ENCODE measurements at regions not wholly inside any gene's neighbourhood (a gene's known extent, or its start where the extent isn't known, plus 50 kb on each side); places are given as distances from the start of the nearest gene placed in this dataset.

DNA sequence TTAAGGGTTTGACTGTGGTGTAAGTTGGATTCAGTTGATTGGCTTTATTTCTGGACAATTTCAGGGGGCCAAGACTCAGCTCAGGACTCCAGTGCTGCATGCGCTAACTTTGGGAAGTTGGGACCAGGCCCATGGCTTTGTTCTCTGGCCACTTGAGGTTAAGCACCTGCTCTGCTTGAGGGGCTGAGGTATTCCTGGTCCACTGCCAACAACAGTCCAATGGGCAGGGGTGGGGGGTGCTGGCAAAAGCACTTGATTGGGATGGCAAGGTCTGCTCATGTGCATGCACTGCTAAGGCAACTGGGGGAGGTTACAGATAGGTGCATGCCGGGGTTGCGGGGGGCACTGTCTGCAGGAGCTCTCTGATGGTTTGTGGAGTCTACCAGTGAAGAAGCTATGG lies 52.6 kb upstream of the ASB17 start:
- DNase-seq: no peak

DNA sequence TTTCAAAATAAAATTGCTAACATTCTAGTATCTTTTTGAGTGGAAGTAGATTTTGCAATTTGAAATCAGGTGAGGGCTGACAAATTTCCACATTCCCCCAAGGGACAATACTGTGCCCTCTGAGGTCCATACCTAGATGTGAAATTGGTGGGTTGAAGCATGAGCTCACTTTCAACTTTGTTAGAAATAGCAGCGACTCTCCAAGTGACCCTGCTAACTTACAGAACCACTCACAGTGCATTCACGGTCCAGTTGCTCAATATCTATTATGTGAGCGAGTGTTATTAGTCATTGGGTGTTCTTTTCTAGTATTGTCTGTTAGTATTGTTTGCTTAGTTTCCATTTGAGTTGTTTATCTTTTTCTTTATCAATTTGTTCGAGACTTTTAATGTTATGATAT lies 53.6 kb upstream of the ASB17 start:
- no peak for DNase-seq

DNA sequence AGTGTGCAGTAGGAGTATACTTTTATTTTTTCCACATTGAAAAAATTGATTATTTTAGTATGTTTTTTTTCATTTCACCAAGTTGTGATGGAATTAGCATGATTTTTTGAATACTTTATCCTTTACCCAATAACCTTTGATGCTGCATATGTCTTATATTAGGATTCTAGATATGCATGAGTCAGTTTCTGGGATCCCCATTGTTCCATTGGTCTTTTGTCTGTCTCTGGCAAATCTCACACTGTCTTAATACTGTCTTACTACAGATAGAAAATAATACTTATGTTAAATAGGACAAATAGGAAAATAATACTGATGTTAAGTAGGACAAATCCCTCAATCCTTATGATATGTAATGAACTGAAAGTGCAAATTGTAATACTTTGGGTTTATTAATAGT lies 54.3 kb upstream of the ASB17 start:
- DNase-seq: no peak

DNA sequence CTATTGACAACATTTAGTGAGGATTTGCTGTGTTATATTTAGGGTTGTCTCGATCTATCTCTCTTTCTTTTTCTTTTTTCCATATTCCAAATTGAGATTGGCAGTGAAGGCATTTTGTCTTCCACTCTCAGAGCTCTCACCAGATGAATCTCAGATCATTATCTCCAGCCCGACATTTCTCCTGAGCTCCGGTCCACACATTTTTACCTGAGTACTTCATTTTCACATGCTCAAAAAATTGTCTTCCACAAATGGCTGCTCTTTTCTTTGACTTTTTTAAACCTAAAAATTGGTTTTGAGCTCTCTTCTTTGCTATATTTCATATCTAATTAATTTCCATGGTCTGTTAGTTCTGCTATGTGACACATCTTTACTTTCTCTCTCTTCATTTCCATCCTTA lies 56.9 kb upstream of the ASB17 start:
- no peak for DNase-seq

DNA sequence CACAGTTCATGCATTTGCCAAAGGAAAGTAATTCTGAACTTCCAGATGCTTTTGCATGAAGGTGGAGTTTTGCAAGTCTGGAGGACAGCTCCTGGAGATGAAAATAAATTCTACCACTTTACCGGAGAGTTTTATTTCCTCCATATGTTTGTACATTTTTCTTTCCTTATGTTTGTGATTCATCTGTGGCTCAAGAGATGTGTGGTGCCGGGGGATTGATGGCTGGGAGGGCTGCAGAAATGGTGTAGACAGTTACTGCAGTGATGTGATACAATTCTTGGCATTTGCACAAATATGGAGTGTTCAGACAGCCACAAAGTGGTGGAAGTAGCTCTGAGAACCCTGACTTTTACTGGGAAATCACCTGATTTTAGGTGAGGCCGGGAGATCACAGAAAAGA lies 58.5 kb upstream of the ASB17 start:
- DNase-seq: no peak

DNA sequence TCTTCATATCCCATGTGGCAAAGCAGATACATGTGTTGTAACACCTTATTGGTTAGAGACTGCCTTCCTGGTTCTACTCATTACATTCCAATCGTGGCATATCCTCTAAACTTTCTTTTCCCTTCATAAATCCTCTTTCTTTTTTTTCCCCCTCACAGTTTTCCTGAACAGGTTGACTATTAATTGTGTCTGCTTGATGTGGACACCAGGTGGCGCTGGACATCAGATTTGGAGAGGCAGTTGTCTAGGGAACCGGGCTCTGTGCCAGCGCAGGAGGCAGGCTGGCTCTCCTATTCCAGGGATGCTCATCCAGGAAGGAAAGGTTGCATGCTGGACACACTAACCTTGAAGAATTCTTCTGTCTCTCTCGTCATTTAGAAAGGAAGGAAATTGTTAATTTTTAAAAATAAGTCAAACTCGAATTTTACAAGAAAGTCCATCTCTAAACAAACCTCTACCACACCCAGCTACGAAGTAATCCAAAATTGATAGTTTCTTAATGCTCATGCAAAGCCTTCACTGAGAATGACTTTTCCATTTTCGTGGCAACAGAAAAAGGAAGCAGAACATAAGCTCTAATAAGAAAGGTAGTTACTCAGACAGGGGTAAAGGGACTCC lies 59.4 kb upstream of the ASB17 start:
- DNase-seq: peak; percentile 96

DNA sequence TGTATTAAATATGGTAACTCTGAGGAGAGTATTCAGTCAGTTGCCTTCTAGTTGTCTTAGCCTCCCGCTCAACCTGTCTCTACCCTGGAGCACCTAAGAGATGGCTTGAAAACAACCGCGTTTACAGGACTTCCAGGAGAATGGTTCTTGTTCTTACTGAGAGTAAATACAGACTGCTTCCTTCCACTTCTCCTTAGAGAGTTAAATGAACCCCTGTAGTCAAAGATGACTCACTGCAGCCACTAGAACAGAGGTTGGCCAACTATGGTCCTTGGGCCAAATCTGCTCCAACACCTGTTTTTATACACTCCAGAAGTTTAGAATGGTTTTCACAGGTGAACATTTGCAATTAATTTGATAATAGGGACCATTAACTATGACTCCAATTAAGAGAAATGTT lies 60.1 kb upstream of the ASB17 start:
- DNase-seq: no peak

DNA sequence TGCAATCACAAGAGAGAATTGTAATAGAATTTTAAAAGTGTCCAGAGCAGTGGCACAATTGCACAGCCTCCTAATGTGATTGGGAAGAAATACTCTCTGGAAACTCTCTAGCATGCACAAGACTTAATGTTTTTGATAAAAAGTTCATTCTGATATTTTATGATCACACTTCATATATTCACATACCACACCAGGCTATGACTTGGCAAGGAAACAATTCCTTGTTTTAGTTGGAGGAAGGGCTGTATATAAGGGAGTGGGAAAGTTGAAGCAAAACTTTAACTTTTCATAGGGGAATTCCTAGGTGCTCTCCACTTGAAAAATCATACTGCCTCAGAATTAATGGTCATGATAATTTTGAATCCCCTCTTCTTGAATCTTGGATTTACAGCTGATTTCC lies 61.5 kb upstream of the ASB17 start:
- no peak for DNase-seq

DNA sequence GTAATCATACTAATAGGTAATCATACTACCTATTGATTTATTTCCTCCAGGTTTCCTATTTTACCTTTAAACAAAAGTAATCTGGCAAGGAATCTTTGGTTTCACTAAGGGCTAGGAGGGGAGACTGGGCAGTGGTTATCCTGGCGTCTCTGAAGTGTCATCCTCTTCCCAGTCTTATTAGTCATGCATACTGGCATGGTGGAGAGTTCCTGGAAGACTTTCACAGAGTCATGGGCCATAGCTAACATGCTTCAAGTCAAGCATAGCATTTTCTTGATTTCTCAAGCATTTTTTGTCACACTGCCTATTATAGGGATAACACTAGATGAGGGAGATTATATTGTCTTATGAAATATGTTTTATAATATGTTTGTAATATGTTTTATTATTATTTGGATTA lies 64.0 kb upstream of the ASB17 start:
- DNase-seq: no peak

DNA sequence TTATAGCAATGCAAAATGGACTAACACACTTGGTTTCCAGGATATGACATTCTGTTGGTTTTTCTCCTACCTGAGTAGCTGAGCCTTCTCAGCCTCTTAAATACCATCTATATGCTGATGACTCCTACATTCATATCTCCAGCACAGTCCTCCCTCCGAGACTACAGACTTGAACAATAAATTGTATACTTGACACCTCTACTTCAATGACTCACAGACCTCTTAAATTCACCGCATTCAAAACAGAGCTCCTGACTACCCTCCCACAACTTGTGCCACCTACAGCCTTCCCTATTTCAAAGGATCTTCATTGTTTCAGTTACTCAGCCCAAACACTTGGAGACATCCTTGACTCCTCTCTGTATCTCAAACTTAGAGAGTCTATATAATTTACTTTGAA lies 66.8 kb upstream of the ASB17 start:
- no peak for DNase-seq

DNA sequence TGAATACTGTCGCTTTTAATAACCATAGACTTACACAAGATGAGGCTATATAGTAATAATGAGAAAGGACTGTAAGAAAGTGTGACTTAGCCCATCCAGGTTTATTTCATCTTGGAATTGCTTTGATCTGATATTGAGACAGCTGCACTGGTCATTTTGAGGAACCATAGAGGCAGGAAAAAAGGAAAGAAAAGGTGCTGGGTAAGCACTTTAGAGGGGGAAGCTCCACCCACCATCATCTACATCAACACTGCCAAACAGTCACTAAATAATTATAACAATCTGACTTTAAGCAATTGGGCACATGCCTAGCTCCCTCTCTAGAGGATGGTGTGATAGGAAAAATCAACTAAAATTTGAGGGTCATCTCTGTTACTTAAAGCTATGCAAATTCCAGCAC lies 70.6 kb upstream of the ST6GALNAC3 start:
- no peak for DNase-seq

DNA sequence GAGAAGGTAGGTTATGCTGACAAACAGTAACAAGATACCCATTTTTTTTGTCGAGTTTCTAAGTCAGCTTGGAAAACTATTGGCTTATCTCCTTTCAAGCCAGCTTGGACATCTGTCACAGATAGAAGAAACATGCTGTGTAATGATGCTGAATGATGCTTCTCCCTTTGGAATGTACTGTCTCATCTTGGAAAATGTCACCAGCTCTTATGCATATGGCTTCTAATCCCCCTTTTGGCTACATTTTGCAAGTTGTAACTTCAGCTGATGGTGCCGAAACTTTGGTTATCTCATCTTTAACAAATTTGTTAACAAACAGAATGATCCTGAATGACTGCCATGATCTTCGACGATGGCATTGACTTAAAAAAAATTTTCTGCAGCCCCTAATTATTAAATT lies 68.8 kb upstream of the ST6GALNAC3 start:
- no peak for DNase-seq

DNA sequence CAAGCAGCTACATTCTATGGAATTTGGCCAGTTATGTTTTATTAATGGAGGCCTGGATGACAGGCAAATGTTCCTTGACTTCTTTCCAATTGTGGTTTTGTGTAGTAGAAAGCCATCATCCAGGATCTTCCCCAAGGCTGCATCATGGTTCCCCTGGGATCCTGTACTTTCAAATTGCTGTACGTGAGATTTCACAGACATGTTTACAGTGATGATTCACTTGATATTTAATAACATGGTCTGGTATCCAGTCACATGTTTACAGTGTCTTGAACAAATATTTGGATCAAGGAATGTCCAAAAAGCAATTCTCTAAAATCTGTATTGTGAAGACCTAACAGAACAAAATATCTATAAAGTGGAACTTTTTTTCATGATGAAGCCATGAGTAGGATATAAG lies 68.3 kb upstream of the ST6GALNAC3 start:
- DNase-seq: no peak

DNA sequence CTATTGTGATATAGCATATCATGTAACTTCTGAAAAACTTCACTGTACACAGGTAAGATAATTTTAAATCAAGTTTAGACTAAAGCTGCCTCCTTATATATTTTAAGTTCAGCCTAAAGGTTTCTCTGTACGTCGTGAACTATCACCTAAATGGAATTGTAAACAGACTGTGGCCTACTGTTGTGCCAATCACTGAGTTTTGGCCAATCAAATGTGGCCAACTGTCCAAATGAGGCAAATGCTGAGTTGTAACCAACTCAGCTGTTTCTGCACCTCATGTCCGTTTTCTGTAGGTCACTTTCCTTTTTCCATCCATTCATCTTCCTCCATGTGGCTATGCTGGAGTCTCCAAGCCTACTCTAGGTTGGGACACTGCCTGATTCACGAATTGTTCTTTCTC lies 63.7 kb upstream of the ST6GALNAC3 start:
- DNase-seq: no peak

DNA sequence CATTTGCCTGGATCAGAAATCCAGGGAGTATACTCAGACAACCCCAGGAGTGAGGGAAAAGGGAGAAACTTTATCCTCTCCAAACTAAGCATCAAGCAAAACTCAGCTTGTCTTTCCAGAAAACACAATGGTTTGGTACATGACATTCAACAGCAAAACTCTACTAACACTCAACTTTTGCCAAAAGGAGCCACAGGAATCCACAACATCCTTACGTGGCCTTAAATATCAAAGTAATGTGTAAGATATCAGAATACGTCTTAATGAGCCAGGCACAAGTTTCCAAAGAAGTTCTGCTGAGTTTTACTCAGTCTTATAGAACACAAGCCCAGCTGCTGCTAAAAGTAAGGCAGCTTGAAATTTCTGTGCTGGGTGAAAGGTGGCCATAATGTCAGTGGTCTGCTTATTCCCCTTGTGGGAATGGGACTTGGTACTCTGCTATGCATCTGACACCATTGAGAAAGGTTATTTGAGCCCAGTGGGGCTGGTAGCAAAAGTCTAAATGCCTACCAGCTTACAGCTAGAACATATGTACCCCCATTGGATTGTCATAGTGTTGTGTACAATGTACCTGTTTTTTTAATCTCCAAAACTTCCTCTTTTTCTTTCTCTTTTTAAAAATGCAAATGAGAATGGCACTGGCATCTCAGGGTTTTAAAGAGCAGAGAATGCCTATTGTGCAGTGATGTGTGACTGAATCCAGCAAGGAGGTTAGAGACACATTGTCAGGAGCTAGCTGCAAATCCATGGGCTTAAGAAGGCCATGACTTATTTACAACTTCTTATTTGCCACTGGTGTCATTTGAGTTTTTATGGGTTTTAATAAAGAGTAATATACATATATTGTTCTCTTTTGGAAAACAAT lies 62.0 kb upstream of the ST6GALNAC3 start:
- DNase-seq: no peak

DNA sequence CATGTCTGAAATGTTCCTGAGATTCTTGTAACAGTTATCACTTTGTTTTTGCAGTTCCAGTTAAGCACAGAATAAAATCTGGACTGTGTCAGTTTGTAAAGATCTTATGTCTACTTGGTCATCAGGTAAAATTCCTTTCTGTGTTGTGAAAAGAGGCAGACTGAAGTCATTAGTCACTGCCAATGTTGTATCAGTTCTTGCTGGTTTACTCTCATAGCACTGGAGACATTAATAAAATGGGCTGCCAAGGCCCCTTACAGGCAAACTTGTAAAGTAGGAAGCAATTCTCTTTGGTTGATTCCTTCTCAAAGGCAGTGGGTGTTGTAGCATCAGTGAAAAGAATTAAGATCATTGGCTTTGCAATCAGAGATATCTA lies 61.4 kb upstream of the ST6GALNAC3 start:
- no peak for DNase-seq

DNA sequence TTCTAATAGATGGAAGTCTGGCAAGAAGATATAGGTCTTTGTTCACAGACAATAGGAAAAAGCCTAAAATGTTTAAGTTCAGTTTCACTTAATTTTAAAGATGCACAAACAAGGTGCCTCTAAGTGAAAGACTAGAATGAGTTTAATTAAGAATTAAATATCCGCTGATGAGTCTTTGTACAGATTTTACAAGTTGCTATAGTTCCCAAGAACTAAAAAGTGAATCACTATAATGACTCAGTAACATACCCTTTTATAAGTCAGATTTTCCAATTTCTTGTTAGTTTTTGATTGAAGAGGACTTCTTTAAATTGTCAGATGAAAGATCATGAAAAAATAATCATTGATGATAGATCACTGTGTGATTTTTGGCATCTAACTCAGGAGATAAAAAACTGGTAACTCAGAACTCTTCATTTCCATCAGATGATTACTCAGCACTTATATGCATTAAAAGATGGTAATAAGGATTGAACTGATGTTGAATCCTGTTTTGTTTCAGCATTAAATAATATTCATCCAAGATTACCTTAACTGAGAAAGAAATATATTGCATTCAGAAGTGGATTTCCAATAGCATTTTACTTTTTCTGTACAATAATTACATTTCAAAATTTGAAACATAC lies 59.0 kb upstream of the ST6GALNAC3 start:
- no peak for DNase-seq

DNA sequence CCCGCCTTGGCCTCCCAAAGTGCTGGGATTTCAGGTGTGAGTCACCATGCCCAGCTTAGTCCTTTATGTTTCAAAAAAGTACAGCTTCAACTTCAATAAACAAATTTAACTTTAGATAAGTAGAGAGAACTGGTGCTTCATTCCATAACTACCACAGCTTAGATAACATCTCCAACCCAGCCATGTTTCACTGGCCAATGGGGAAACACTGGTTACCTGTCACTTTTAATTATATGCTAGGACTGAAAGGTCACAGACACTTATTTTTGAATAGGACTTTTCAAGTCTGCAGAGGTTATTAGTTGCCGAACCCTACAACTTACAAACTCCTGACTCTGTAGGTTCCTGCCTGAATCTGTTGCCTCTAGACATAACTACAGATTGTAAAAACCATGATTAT lies 56.5 kb upstream of the ST6GALNAC3 start:
- DNase-seq: no peak

DNA sequence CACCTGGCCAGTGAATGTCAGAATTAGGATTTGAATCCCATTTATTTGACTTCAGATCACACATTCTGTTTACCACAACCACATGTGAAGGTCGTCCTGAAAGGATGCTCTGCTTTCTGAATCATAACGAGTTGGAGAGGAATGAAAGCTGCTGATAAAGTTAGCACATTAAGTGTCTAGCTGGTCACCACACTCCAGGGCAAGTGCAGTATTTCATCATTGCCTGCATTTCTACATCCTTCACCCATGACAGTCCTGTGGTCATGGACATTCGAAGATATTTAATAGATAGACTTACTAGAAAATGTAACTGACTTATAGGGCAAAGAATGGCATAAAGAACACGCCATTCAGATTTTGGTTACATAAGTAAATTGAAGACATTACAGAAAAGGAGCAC lies 52.7 kb upstream of the ST6GALNAC3 start:
- no peak for DNase-seq

DNA sequence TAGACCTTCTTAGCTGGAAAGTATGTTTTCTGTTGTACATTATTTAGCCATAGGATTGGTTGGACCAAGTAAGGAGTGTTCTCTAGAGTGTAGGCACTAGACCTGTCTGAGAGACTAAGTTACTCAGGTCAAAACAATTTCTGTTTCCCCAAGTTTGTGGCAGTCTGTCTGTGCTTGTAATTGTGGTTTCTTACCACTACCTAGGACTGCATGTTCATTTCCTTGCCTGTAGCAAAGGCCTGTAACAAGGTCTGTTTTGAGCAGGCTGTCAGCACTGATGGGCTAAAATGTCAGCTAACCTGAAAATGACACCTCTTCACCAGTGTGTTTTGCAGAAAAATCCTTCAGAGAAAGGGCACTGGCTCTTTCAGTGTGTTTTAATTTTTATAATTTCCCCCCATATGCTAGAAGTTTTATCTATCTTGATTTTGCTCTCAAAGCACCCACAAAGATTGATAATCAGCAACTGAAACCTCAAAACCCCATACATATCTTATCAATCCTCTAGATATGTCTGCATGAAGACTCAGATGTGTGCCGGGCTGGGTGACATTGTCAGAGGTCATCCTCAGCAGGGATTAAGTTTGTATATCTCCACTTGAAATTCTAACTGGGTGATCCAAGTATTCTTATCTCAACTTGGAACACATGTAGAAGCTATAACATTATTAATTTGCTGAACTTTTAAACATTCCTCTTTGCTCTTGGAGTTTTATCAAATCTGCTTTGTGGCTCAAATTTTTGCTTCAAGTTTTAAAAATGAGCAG lies 50.7 kb upstream of the ST6GALNAC3 start:
- DNase-seq: no peak

Measured in NCI-H510A treated with DMSO at 0.1 percent for 48 hours (cell line).